Limb (tissue), 2 donors: ENCODE measurements at regions not wholly inside any gene's neighbourhood (a gene's known extent, or its start where the extent isn't known, plus 50 kb on each side); places are given as distances from the start of the nearest gene placed in this dataset.

Experiments
- DNase-seq, 2 donors: peaks; one replicate each; pipeline ENCODE4 v3.0.0-alpha.2; 2016; ENCODE audit errors: extremely low spot score in 2 of 2

- no peak for DNase-seq
Observed at GRCh38 chr5:89735082-89735481, 674.5 kb downstream of the CETN3 start.

- no peak for DNase-seq
Observed at GRCh38 chr5:89733772-89734171, 675.8 kb downstream of the CETN3 start.

- no peak for DNase-seq
Observed at GRCh38 chr5:89729623-89730301, 679.8 kb downstream of the CETN3 start.

- DNase-seq: peak; percentile 42 to 70
Observed at GRCh38 chr5:89728750-89729149, 680.8 kb downstream of the CETN3 start.

- no peak for DNase-seq
Observed at GRCh38 chr5:89728134-89728533, 681.4 kb downstream of the CETN3 start.

- no peak for DNase-seq
Observed at GRCh38 chr5:89724379-89725095, 685.0 kb downstream of the CETN3 start.

GRCh38 chr5:89723907-89724306 is 685.6 kb downstream of the CETN3 start:
- no peak for DNase-seq

GRCh38 chr5:89722538-89722937 is 687.0 kb downstream of the CETN3 start:
- no peak for DNase-seq

GRCh38 chr5:89721931-89722330 is 687.6 kb downstream of the CETN3 start:
- peak in 1 of 2 donors; percentile 35 for DNase-seq

- DNase-seq: peak in 1 of 2 donors; percentile 58
Observed at GRCh38 chr5:89721353-89721752, 688.2 kb downstream of the CETN3 start.

GRCh38 chr5:89712134-89712700 is 697.3 kb downstream of the CETN3 start:
- DNase-seq: no peak

- no peak for DNase-seq
Observed at GRCh38 chr5:89711526-89711925, 698.0 kb downstream of the CETN3 start.

GRCh38 chr5:89710006-89710405 is 699.5 kb downstream of the CETN3 start:
- no peak for DNase-seq

GRCh38 chr5:89707891-89708290 is 701.7 kb downstream of the CETN3 start:
- DNase-seq: no peak

- no peak for DNase-seq
Observed at GRCh38 chr5:89706731-89707130, 702.8 kb downstream of the CETN3 start.

GRCh38 chr5:89703817-89704216 is 705.7 kb downstream of the CETN3 start:
- DNase-seq: no peak

- DNase-seq: no peak
Observed at GRCh38 chr5:89698028-89698427, 711.5 kb downstream of the CETN3 start.

- no peak for DNase-seq
Observed at GRCh38 chr5:89697581-89697980, 712.0 kb downstream of the CETN3 start.

- DNase-seq: no peak
Observed at GRCh38 chr5:89695371-89695770, 714.2 kb downstream of the CETN3 start.

- DNase-seq: no peak
Observed at GRCh38 chr5:89694026-89694550, 715.5 kb downstream of the CETN3 start.

GRCh38 chr5:89690331-89690730 is 719.2 kb downstream of the CETN3 start:
- DNase-seq: no peak

GRCh38 chr5:89686081-89686765 is 723.3 kb downstream of the CETN3 start:
- DNase-seq: no peak
